Right lobe of liver (tissue), 4 donors: ENCODE measurements at regions not wholly inside any gene's neighbourhood (a gene's known extent, or its start where the extent isn't known, plus 50 kb on each side); places are given as distances from the start of the nearest gene placed in this dataset.

ENCODE experiments used
- POLR2A ChIP-seq: fragments of 450-650 bp; IDR thresholded peaks from one replicate; pipeline ENCODE4 v1.6.1; 2017; ENCODE audit warnings: antibody characterized with exemption, mild to moderate bottlenecking
- TF ChIP-seq, protein P1 (sequence below), 4 donors: fragments of 200-600 bp in 3 of 4; fragments of 450-650 bp in 1 of 4; IDR thresholded peaks; one replicate each; pipeline versions ENCODE4 v1.5.1 to v1.8.0; 2016 to 2022; ENCODE audit warnings: antibody characterized with exemption in 4 of 4, mild to moderate bottlenecking in 2 of 4
- donor health status: DM: no; HTN: no; CAD: no.
- donor health status: DM: no; HTN: no; CAD: no.
- donor health status: DM: no; HTN: yes; CAD: no.

DNA sequence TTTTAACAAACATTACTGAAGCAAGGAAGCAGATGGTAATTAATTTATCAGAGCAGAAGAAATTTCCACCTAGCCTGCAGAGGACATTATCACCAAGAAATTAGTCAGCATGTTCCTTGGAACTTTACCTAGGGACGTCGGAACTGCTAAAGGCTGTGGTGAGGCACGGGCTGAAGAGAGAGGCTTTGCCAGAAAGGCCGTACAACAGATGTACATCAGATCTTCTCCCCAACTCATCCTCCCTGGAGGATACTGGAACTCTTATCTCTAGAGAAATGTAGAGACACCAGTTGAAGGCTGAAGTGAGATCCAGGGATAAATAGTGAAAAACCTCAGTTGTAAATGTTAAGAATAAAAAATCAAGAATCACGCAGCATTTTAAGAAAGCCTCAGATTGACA is 257.1 kb downstream of the SAMD5 start:
- TF ChIP-seq, protein P1, sequence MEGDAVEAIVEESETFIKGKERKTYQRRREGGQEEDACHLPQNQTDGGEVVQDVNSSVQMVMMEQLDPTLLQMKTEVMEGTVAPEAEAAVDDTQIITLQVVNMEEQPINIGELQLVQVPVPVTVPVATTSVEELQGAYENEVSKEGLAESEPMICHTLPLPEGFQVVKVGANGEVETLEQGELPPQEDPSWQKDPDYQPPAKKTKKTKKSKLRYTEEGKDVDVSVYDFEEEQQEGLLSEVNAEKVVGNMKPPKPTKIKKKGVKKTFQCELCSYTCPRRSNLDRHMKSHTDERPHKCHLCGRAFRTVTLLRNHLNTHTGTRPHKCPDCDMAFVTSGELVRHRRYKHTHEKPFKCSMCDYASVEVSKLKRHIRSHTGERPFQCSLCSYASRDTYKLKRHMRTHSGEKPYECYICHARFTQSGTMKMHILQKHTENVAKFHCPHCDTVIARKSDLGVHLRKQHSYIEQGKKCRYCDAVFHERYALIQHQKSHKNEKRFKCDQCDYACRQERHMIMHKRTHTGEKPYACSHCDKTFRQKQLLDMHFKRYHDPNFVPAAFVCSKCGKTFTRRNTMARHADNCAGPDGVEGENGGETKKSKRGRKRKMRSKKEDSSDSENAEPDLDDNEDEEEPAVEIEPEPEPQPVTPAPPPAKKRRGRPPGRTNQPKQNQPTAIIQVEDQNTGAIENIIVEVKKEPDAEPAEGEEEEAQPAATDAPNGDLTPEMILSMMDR (IDR thresholded peaks at IDR 0.05): no peak
- TF ChIP-seq POLR2A: no peak
